Upper lobe of left lung (tissue), 6 donors: ENCODE measurements at regions not wholly inside any gene's neighbourhood (a gene's known extent, or its start where the extent isn't known, plus 50 kb on each side); places are given as distances from the start of the nearest gene placed in this dataset.

ENCODE experiments used
- ATAC-seq, 2 donors: fragments of 200-7000 bp; cut with Tn5 transposase; one replicate each; pipeline ENCODE4 v1.9.1; 2022; ENCODE audit warnings: mild to moderate bottlenecking in 2 of 2, moderate library complexity in 2 of 2; ENCODE audit not compliant: low FRiP score in 2 of 2
- DNase-seq, 2 donors: peaks; one replicate each; pipeline ENCODE4 v3.0.0-alpha.2; 2019 to 2020
- H3K27ac ChIP-seq, 4 donors: fragments of 200-600 bp; sonication (generic); one replicate each; pipeline ENCODE4 v1.5.1; 2016 to 2019
- H3K27me3 ChIP-seq, 4 donors: fragments of 200-600 bp; sonication (generic); one replicate each; pipeline ENCODE4 v1.5.1; 2017 to 2019
- H3K36me3 ChIP-seq, 4 donors: fragments of 200-600 bp; sonication (generic); one replicate each; pipeline ENCODE4 v1.5.1; 2016 to 2019
- H3K4me1 ChIP-seq, 4 donors: fragments of 200-600 bp; sonication (generic); one replicate each; pipeline ENCODE4 v1.5.1; 2018 to 2019
- H3K4me3 ChIP-seq, 4 donors: fragments of 200-600 bp; sonication (generic); one replicate each; pipeline ENCODE4 v1.5.1; 2017 to 2019; ENCODE audit warnings: mild to moderate bottlenecking in 2 of 4, moderate library complexity in 1 of 4
- H3K9me3 ChIP-seq, 4 donors: fragments of 200-600 bp; sonication (generic); one replicate each; pipeline ENCODE4 v1.5.1; 2018 to 2019
- EP300 ChIP-seq, 4 donors: sonication (generic); formaldehyde crosslinking; IDR thresholded peaks; one replicate each; pipeline ENCODE4 v1.5.1; 2017; ENCODE audit warnings: antibody characterized with exemption in 4 of 4, control low read depth in 2 of 4
- POLR2A ChIP-seq, 4 donors: fragments of 450-650 bp; IDR thresholded peaks; one replicate each; pipeline ENCODE4 v1.5.1; 2016 to 2017; ENCODE audit warnings: antibody characterized with exemption in 4 of 4, mild to moderate bottlenecking in 2 of 4
- POLR2AphosphoS5 ChIP-seq, 2 donors: sonication (generic); formaldehyde crosslinking; IDR thresholded peaks; one replicate each; pipeline ENCODE4 v1.5.1; 2017; ENCODE audit warnings: antibody characterized with exemption in 2 of 2
- WGBS, 2 donors: methylation state at CpG; one replicate each; pipeline ENCODE4 v1.1.5; 2017 to 2018; 5-methylcytosine and 5-hydroxymethylcytosine counted together
- TF ChIP-seq, protein P1 (sequence below), 6 experiments: fragments of 450-650 bp in 4 of 6; fragments of 200-600 bp in 2 of 6; sonication (generic) in 2 of 6; IDR thresholded peaks; one replicate each; pipeline ENCODE4 v1.5.1; 2016 to 2019; ENCODE audit warnings: antibody characterized with exemption in 6 of 6
- donor health status: DM: no; HTN: no; CAD: no; lungs with moderate emphysema.
- donor health status: DM: no; HTN: yes; CAD: no; lungs with severe emphysema.

DNA sequence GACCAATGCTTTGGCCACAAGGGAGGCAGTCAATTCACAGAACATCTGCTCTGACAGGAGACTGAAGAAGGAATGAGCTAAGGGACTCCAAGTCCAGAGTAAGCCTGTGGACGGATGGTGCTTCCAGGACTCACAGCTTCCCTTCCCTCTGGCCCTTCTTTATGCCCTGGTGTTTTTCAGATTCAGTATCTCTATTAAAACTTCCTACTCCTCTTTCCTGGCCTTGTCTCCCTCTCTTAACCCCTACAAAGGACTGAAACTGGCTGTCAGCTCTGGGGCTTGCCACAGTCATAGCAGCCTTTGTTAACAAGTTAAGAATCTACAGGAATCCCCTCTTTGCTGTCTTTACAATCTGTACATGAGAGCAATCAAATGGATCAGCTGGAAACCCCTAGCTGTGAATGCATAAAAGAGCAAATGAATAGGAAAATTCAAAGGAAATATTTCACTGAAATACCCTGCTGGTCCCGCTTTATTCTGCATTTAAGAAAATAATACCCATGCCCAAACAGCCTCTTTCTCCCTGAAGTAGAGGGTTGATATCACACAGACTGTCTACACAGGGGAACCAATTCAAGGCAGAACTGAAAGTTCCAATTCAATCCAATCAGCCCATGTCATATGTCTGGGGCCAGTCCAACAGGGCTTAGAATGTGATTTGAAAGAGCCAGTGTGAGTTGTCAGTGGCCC, 192.3 kb downstream of the MZT1 start:
- no peaks in the 10 kb centered on the region for H3K4me1 ChIP-seq
- no peak for DNase-seq
- H3K9me3 ChIP-seq: no peaks in the 10 kb centered on the region
- no peaks in the 10 kb centered on the region for H3K27me3 ChIP-seq
- ATAC-seq: no peak
- H3K36me3 ChIP-seq: no peaks in the 10 kb centered on the region
- no peak for TF ChIP-seq POLR2A (IDR thresholded peaks at IDR 0.05)
- TF ChIP-seq POLR2AphosphoS5 (IDR thresholded peaks at IDR 0.05): no peak
- TF ChIP-seq EP300 (IDR thresholded peaks at IDR 0.05): no peak
- TF ChIP-seq, protein P1, sequence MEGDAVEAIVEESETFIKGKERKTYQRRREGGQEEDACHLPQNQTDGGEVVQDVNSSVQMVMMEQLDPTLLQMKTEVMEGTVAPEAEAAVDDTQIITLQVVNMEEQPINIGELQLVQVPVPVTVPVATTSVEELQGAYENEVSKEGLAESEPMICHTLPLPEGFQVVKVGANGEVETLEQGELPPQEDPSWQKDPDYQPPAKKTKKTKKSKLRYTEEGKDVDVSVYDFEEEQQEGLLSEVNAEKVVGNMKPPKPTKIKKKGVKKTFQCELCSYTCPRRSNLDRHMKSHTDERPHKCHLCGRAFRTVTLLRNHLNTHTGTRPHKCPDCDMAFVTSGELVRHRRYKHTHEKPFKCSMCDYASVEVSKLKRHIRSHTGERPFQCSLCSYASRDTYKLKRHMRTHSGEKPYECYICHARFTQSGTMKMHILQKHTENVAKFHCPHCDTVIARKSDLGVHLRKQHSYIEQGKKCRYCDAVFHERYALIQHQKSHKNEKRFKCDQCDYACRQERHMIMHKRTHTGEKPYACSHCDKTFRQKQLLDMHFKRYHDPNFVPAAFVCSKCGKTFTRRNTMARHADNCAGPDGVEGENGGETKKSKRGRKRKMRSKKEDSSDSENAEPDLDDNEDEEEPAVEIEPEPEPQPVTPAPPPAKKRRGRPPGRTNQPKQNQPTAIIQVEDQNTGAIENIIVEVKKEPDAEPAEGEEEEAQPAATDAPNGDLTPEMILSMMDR (IDR thresholded peaks at IDR 0.05): no peak
- no peak overlapping the region for H3K4me3 ChIP-seq
- no peak overlapping the region for H3K27ac ChIP-seq
- WGBS, 2 donors: 76 to 95% methylated on average over 2 of the region's 2 CpGs

DNA sequence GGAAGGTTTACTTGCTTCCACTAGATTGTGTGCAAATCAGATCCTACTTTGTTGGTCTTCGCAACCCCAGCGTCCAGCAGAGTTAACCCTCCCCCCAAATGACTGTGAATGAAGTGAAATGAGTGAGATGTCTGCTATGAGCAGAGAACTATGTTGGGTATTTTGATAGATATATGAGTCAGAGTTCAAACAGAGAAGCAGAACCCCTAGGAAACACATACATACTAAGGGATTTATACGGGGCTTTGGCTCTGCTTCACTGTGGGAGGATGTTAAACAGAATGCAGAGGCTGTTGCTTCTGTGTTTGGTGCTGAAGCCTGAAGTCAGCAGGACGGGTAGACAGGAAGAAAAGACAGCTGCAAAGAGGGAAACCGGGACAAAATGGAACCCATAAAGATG, 197.0 kb downstream of the MZT1 start:
- Histone ChIP-seq H3K27ac (no peak overlapping the region), H3K36me3 (no peaks in the 10 kb centered on the region), H3K27me3 (no peaks in the 10 kb centered on the region), H3K4me1 (no peaks in the 10 kb centered on the region), H3K4me3 (no peak overlapping the region), H3K9me3 (no peaks in the 10 kb centered on the region)
- ATAC-seq: no peak
- DNase-seq: no peak
- TF ChIP-seq, protein P1 (IDR thresholded peaks at IDR 0.05): no peak
- no peak for TF ChIP-seq POLR2A (IDR thresholded peaks at IDR 0.05)
- no peak for TF ChIP-seq POLR2AphosphoS5 (IDR thresholded peaks at IDR 0.05)
- no peak for TF ChIP-seq EP300 (IDR thresholded peaks at IDR 0.05)
- WGBS, 2 donors: 82 to 88% methylated on average over 5 of the region's 5 CpGs

DNA sequence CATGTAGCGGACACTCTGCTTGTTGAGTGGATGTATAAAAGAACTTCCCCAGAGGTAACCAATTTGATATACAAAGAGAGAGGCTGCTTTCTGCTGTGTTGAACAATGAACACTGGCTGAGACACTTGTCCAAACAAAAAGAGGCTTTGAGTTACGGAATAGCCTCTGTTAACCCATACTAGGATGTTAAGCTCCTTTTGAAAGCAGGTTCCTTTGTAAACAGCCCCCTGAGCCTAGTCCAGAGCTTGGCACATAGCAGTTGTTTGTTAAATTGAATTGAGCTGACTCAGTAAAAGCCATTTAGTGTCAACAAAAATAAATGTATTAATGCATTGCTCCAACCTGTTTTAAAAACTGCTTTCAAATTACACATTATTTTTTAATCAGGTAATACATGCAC, 200.1 kb downstream of the MZT1 start:
- DNase-seq (no peak), ATAC-seq (no peak)
- 91 to 100% methylated on average over 2 of the region's 2 CpGs for WGBS, 2 donors
- no peak for TF ChIP-seq POLR2AphosphoS5 (IDR thresholded peaks at IDR 0.05)
- no peak for TF ChIP-seq EP300 (IDR thresholded peaks at IDR 0.05)
- no peak for TF ChIP-seq POLR2A (IDR thresholded peaks at IDR 0.05)
- TF ChIP-seq, protein P1 (IDR thresholded peaks at IDR 0.05): no peak
- Histone ChIP-seq H3K27me3 (no peaks in the 10 kb centered on the region), H3K4me1 (no peaks in the 10 kb centered on the region), H3K27ac (no peak overlapping the region), H3K9me3 (no peaks in the 10 kb centered on the region), H3K36me3 (no peaks in the 10 kb centered on the region), H3K4me3 (no peak overlapping the region)

DNA sequence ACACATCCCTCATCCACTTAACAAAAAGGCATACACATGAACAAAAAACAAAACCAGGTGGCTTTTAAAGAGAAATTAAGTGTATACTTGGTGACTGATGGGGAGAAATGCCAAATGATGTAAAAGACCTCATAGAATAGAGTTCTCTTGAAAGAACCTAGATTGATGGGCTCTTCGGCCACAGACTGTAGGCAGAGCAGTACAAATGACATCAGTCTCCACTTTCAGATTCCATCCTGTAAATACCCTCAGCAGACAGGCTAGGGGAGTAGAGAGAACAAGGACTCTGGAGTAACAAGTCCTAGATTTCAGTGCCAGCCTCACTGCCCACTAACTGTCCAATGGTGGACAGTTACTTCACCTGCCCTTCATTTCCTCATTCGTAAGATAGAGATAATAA, 203.8 kb downstream of the MZT1 start:
- no peaks in the 10 kb centered on the region for H3K27me3 ChIP-seq
- no peak for ATAC-seq
- no peak for DNase-seq
- no peak for TF ChIP-seq POLR2AphosphoS5 (IDR thresholded peaks at IDR 0.05)
- no peaks in the 10 kb centered on the region for H3K36me3 ChIP-seq
- 93 to 100% methylated on average over 2 of the region's 2 CpGs for WGBS, 2 donors
- H3K4me1 ChIP-seq: no peaks in the 10 kb centered on the region
- no peak overlapping the region for H3K4me3 ChIP-seq
- no peaks in the 10 kb centered on the region for H3K9me3 ChIP-seq
- H3K27ac ChIP-seq: no peak overlapping the region

DNA sequence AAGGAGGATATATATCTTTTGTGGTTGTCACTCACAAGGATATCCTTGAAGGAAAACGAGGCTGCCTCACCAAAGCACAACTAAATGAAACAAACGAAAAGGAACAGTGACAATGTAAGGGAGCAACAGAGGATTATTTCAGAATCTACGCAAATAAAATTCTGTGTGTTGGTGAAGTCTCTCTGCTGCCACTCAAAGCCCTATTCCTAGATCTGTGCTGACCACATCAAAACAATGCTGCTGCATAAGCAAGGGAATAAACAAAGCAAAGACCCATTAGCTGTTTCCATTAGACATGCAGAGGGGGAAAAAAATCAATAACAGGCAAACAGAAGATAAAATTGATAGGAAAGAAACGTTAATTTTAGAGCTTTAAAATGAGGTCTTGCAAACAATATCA, 204.4 kb downstream of the MZT1 start:
- DNase-seq (no peak), ATAC-seq (no peak)
- Histone ChIP-seq H3K27me3 (no peaks in the 10 kb centered on the region), H3K9me3 (no peaks in the 10 kb centered on the region), H3K4me1 (no peaks in the 10 kb centered on the region), H3K4me3 (no peak overlapping the region), H3K36me3 (no peaks in the 10 kb centered on the region), H3K27ac (no peak overlapping the region)
- TF ChIP-seq EP300 (IDR thresholded peaks at IDR 0.05): no peak
- TF ChIP-seq, protein P1 (IDR thresholded peaks at IDR 0.05): no peak
- WGBS, 2 donors: 70 to 76% methylated on average over 4 of the region's 4 CpGs
